MM.1S (cell line): ENCODE measurements at regions not wholly inside any gene's neighbourhood (a gene's known extent, or its start where the extent isn't known, plus 50 kb on each side); places are given as distances from the start of the nearest gene placed in this dataset.
"Not testable (repeated sequence)": the region's sequence is repeated elsewhere in the genome, so short reads cannot be mapped to it uniquely, and the experiment has no call there.

ENCODE experiments used
- DNase-seq: peaks from one replicate; pipeline ENCODE4 v3.0.0-alpha.2; 2015
- H2AFZ ChIP-seq: fragments of 300-600 bp; sonication (generic); 2 replicates; pipeline ENCODE4 v1.6.0; 2016; ENCODE audit warnings: antibody characterized with exemption, low read length
- H3F3A ChIP-seq: fragments of 300-600 bp; sonication (generic); 2 replicates; pipeline ENCODE4 v1.6.1; 2016; ENCODE audit warnings: mild to moderate bottlenecking, antibody characterized with exemption, low read length, moderate library complexity, mixed read lengths; ENCODE audit not compliant: insufficient read depth
- H3K27ac ChIP-seq: fragments of 300-600 bp; sonication (generic); 2 replicates; pipeline ENCODE4 v1.5.1; 2016; ENCODE audit warnings: mild to moderate bottlenecking, low read length
- H3K27me3 ChIP-seq: fragments of 300-600 bp; sonication (generic); replicated peaks from 2 replicates; pipeline ENCODE4 v1.6.0; 2016; ENCODE audit warnings: low read length; ENCODE audit not compliant: insufficient read depth
- H3K36me3 ChIP-seq: fragments of 300-600 bp; sonication (generic); replicated peaks from 2 replicates; pipeline ENCODE4 v1.6.1; 2016; ENCODE audit warnings: mild to moderate bottlenecking, low read length, mixed read lengths; ENCODE audit not compliant: insufficient read depth
- H3K4me1 ChIP-seq: fragments of 300-600 bp; sonication (generic); 2 replicates; pipeline ENCODE4 v1.6.1; 2016; ENCODE audit warnings: low read length, mixed read lengths
- H3K4me2 ChIP-seq: fragments of 300-600 bp; sonication (generic); 2 replicates; pipeline ENCODE4 v1.6.0; 2016; ENCODE audit warnings: low read depth, low read length
- H3K4me3 ChIP-seq: fragments of 300-600 bp; sonication (generic); 2 replicates; pipeline ENCODE4 v1.5.1; 2016; ENCODE audit warnings: low read length, mixed read lengths
- H3K79me2 ChIP-seq: fragments of 300-600 bp; sonication (generic); 2 replicates; pipeline ENCODE4 v1.6.1; 2016; ENCODE audit warnings: mixed run types, low read length, mixed read lengths
- H3K9ac ChIP-seq: fragments of 300-600 bp; sonication (generic); 2 replicates; pipeline ENCODE4 v1.6.1; 2016; ENCODE audit warnings: low read length, mixed read lengths
- H3K9me2 ChIP-seq: fragments of 300-600 bp; sonication (generic); replicated peaks from 2 replicates; pipeline ENCODE4 v1.6.1; 2016; ENCODE audit warnings: mild to moderate bottlenecking, low read length, mixed read lengths; ENCODE audit not compliant: insufficient read depth
- H3K9me3 ChIP-seq: fragments of 300-600 bp; sonication (generic); replicated peaks from 2 replicates; pipeline ENCODE4 v1.6.1; 2016; ENCODE audit warnings: mild to moderate bottlenecking, low read length, mixed read lengths; ENCODE audit not compliant: insufficient read depth
- H4K20me1 ChIP-seq: fragments of 300-600 bp; sonication (generic); 2 replicates; pipeline ENCODE4 v1.6.1; 2016; ENCODE audit warnings: mild to moderate bottlenecking, low read length, moderate library complexity, mixed read lengths; ENCODE audit not compliant: insufficient read depth
- CTCF ChIP-seq: fragments of 300-600 bp; sonication (generic); IDR thresholded peaks from 2 replicates; pipeline ENCODE4 v1.5.1; 2016; ENCODE audit warnings: antibody characterized with exemption, low read length, mixed read lengths
- EZH2 ChIP-seq: fragments of 300-600 bp; sonication (generic); optimal IDR thresholded peaks from 2 replicates; pipeline ENCODE3; 2017; ENCODE audit warnings: low read depth, mild to moderate bottlenecking, antibody characterized with exemption, low read length, mixed read lengths
- EZH2phosphoT487 ChIP-seq: fragments of 300-600 bp; sonication (generic); IDR thresholded peaks from 2 replicates; pipeline ENCODE4 v1.6.1; 2018; ENCODE audit warnings: antibody characterized with exemption, low read length

GRCh38 chr6:80579391-80580023 lies 473.0 kb downstream of the BCKDHB start:
- no peak for DNase-seq
- Histone ChIP-seq H4K20me1 (no peaks in the 10 kb centered on the region), H3K4me2 (no peak overlapping the region), H3K36me3 (no peaks in the 10 kb centered on the region), H3K79me2 (no peaks in the 10 kb centered on the region), H3K9me2 (no peaks in the 10 kb centered on the region), H3K4me1 (no peaks in the 10 kb centered on the region), H3K27me3 (no peaks in the 10 kb centered on the region), H3K9ac (no peak overlapping the region), H3K27ac (no peak overlapping the region), H3K9me3 (no peaks in the 10 kb centered on the region), H2AFZ (no peak overlapping the region), H3K4me3 (no peak overlapping the region), H3F3A (no peaks in the 10 kb centered on the region)
- TF ChIP-seq EZH2phosphoT487 (no peak), CTCF (no peak), EZH2 (no peak)

- H3K79me2 ChIP-seq, H2AFZ ChIP-seq, H3K36me3 ChIP-seq, H3K9ac ChIP-seq, H3K27me3 ChIP-seq, H3K4me3 ChIP-seq, H3K27ac ChIP-seq, H3K9me3 ChIP-seq, H4K20me1 ChIP-seq, H3K9me2 ChIP-seq, H3K4me2 ChIP-seq, H3F3A ChIP-seq, DNase-seq, H3K4me1 ChIP-seq: not testable (repeated sequence)
Observed at GRCh38 chr6:80573320-80573719, 466.8 kb downstream of the BCKDHB start.

GRCh38 chr6:80566361-80566760 lies 459.9 kb downstream of the BCKDHB start:
- no peaks in the 10 kb centered on the region for H3K4me1 ChIP-seq
- H3K79me2 ChIP-seq = no peaks in the 10 kb centered on the region

More at GRCh38 chr6:80566361-80566760, 459.9 kb downstream of the BCKDHB start:
- Histone ChIP-seq H3F3A (no peaks in the 10 kb centered on the region), H4K20me1 (no peaks in the 10 kb centered on the region), H3K9ac (no peak overlapping the region), H3K27ac (no peak overlapping the region), H3K9me2 (no peaks in the 10 kb centered on the region), H2AFZ (no peak overlapping the region), H3K27me3 (no peaks in the 10 kb centered on the region), H3K4me2 (no peak overlapping the region), H3K36me3 (no peaks in the 10 kb centered on the region), H3K4me3 (no peak overlapping the region), H3K9me3 (no peaks in the 10 kb centered on the region)
- TF ChIP-seq EZH2 = no peak
- TF ChIP-seq EZH2phosphoT487 = no peak
- TF ChIP-seq CTCF = no peak
- no peak for DNase-seq
